Activated naive CD4-positive, alpha-beta T cell treated with anti-CD3 and anti-CD28 coated beads, Interleukin-2, amount 10 ng/mL, durations not matched to agents 7 days and 5 days (primary cell): ENCODE measurements at regions not wholly inside any gene's neighbourhood (a gene's known extent, or its start where the extent isn't known, plus 50 kb on each side); places are given as distances from the start of the nearest gene placed in this dataset.

Experiments
- CTCF ChIA-PET: fragments of 350-600 bp; sonication (Branson Sonifier 250); formaldehyde crosslinking; loops from one replicate; lab custom pipeline; 2021; ENCODE audit warnings: antibody characterized with exemption; lab: Charles Lee
- DNase-seq: peaks from one replicate; pipeline ENCODE4 v3.0.0-alpha.2; 2020
- H3K27ac Mint-ChIP-seq: one replicate; pipeline ENCODE4 v1.8.0; 2021; ENCODE audit warnings: mild to moderate bottlenecking, moderate library complexity, mixed read lengths
- H3K27me3 Mint-ChIP-seq: one replicate; pipeline ENCODE4 v1.8.0; 2021; ENCODE audit warnings: mild to moderate bottlenecking, mixed read lengths
- H3K36me3 Mint-ChIP-seq: one replicate; pipeline ENCODE4 v1.8.0; 2021; ENCODE audit warnings: mixed read lengths
- H3K4me1 Mint-ChIP-seq: one replicate; pipeline ENCODE4 v1.8.0; 2021; ENCODE audit warnings: mixed read lengths
- H3K4me3 Mint-ChIP-seq: one replicate; pipeline ENCODE4 v1.8.0; 2021; ENCODE audit warnings: mild to moderate bottlenecking, moderate library complexity, mixed read lengths
- H3K9me3 Mint-ChIP-seq: one replicate; pipeline ENCODE4 v1.8.0; 2021; ENCODE audit warnings: mixed read lengths

DNA sequence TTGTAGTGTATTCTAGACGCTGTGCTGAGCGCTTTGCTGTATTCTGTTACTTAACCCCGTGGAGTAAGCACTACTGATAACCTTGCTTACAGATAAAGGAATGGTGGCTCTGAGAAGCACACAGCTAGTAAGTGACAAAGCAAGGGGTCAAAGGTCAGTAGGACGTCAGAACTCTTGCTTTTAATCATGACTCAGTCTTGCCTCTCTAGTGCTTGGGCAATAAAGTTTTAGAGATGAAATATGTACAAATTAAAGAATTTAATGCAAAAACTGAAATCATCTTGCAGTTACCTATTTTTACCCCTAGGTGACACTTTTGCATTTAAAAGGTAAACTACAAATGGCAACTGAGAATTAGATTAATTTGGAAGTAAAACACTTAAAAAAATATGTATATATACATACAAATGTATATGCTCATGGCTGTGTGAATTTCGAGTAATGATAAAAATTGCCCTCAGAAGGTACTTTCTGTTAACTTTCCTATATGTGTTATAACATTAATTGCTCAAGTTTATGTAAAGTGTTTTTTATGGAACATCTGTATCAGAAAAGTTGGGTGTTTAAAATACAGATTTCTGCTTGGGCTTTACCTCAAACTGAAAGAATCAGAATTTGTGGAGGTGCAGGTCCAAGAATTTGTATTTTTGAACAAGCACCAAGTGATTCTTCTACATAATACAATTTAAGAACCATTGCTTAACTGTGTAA is 175.1 kb upstream of the DAB2 start:
- no peaks in the 10 kb centered on the region for H3K9me3 Mint-ChIP-seq
- CTCF ChIA-PET: interaction anchor here (1.4 kb wide), 1 partner anchor 21 kb away, joined by 3 read pairs; no protein-coding TSS in a partner anchor
- H3K27me3 Mint-ChIP-seq: peaks cover 15% of the 10 kb centered on the region
- DNase-seq: no peak
- no peak overlapping the region for H3K27ac Mint-ChIP-seq
- no peaks in the 10 kb centered on the region for H3K4me1 Mint-ChIP-seq
- no peaks in the 10 kb centered on the region for H3K36me3 Mint-ChIP-seq
- no peak overlapping the region for H3K4me3 Mint-ChIP-seq

DNA sequence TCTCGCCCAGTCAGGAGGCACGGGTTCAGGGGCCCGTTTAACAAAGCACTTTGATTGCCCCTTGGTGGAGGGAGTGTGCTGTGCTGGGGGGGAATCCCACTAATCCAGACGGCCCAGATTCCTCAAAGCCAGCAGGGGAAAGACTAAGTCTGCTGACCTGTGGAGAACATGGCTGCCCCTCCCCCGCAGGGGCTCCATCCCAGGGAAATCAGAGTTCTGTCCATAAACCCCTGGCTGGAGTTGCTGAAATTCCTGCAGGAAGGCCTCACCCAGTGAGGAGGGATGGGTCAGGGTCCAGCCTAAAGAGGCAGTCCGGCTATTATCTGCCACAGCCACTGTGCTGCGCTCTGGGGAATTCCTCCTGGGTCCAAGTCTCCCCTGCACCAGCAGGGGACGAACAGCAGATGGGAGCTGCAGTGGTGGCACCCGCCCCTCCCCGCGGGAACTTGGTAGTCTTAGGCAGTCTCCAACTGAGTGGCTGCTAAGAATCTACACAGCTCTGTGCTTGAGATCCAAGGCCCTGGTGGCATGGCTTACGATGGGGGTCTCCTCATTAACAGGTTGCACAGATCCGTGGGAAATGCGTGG is 174.0 kb upstream of the DAB2 start:
- CTCF ChIA-PET: interaction anchor here (1.4 kb wide), 1 partner anchor 19 kb away, joined by 3 read pairs; no protein-coding TSS in a partner anchor
- Mint-ChIP-seq H3K9me3 (no peaks in the 10 kb centered on the region), H3K36me3 (no peaks in the 10 kb centered on the region), H3K4me3 (no peak overlapping the region), H3K27me3 (peaks cover 15% of the 10 kb centered on the region), H3K4me1 (no peaks in the 10 kb centered on the region), H3K27ac (no peak overlapping the region)
- DNase-seq: no peak

- CTCF ChIA-PET: interaction anchor here (1.3 kb wide), 1 partner anchor 10 kb away, joined by 7 read pairs; no protein-coding TSS in a partner anchor
- H3K27me3 Mint-ChIP-seq: peaks cover 5% of the 10 kb centered on the region
- H3K9me3 Mint-ChIP-seq: no peaks in the 10 kb centered on the region
- no peak overlapping the region for H3K4me3 Mint-ChIP-seq
- DNase-seq: no peak
- H3K4me1 Mint-ChIP-seq: no peaks in the 10 kb centered on the region
- H3K27ac Mint-ChIP-seq: no peak overlapping the region
- no peaks in the 10 kb centered on the region for H3K36me3 Mint-ChIP-seq
Observed at GRCh38 chr5:39588179-39588578, 163.4 kb upstream of the DAB2 start.

GRCh38 chr5:39587675-39588074 is 162.9 kb upstream of the DAB2 start:
- no peaks in the 10 kb centered on the region for H3K4me1 Mint-ChIP-seq
- H3K27ac Mint-ChIP-seq: no peak overlapping the region
- H3K9me3 Mint-ChIP-seq: no peaks in the 10 kb centered on the region
- CTCF ChIA-PET: interaction anchor here (1.3 kb wide), 1 partner anchor 9 kb away, joined by 7 read pairs; no protein-coding TSS in a partner anchor
- DNase-seq: no peak
- H3K36me3 Mint-ChIP-seq: no peaks in the 10 kb centered on the region
- no peak overlapping the region for H3K4me3 Mint-ChIP-seq
- peaks cover 5% of the 10 kb centered on the region for H3K27me3 Mint-ChIP-seq

DNA sequence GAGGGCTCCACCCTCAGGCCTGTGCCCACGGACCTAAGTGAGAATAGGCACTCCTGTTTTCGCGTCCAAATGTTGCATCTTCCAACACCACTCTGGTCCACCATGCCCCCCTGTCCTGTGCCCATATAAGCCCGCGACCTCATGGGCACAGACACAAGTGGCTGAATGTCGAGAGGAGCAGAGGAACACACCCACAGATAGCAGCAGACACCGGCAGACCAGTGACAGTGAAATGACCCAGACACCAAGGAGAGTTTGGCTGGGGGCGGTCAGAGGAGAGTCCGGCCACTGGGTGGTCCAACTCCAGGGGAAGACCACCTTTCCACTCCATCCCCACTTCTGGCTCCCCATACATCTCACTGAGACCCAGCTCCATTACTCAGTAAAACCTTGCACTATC is 161.4 kb upstream of the DAB2 start:
- Mint-ChIP-seq H3K4me1 (peaks cover 2% of the 10 kb centered on the region), H3K9me3 (no peaks in the 10 kb centered on the region), H3K27ac (no peak overlapping the region), H3K27me3 (peaks cover 5% of the 10 kb centered on the region), H3K4me3 (no peak overlapping the region), H3K36me3 (no peaks in the 10 kb centered on the region)
- no peak for DNase-seq
- CTCF ChIA-PET: no interaction called here

- CTCF ChIA-PET: no interaction called here
- Mint-ChIP-seq H3K27me3 (peaks cover 5% of the 10 kb centered on the region), H3K4me1 (peaks cover 5% of the 10 kb centered on the region), H3K36me3 (no peaks in the 10 kb centered on the region), H3K4me3 (no peak overlapping the region), H3K27ac (no peak overlapping the region), H3K9me3 (no peaks in the 10 kb centered on the region)
- DNase-seq: no peak
Observed at GRCh38 chr5:39584927-39585326, 160.1 kb upstream of the DAB2 start.

GRCh38 chr5:39580702-39581453 is 156.1 kb upstream of the DAB2 start:
- Mint-ChIP-seq H3K9me3 (no peaks in the 10 kb centered on the region), H3K27ac (no peak overlapping the region), H3K36me3 (no peaks in the 10 kb centered on the region), H3K27me3 (no peaks in the 10 kb centered on the region), H3K4me3 (no peak overlapping the region), H3K4me1 (peaks cover 5% of the 10 kb centered on the region)
- CTCF ChIA-PET: interaction anchor here (0.6 to 1.4 kb wide), 4 partner anchors 9 to 133 kb away, joined by 4 to 5 read pairs (median 4); no protein-coding TSS in a partner anchor
- no peak for DNase-seq

GRCh38 chr5:39579750-39580149 is 155.0 kb upstream of the DAB2 start:
- Mint-ChIP-seq H3K9me3 (no peaks in the 10 kb centered on the region), H3K36me3 (no peaks in the 10 kb centered on the region), H3K4me1 (peaks cover 5% of the 10 kb centered on the region), H3K27ac (no peak overlapping the region), H3K4me3 (no peak overlapping the region), H3K27me3 (no peaks in the 10 kb centered on the region)
- CTCF ChIA-PET: interaction anchor here (0.8 to 2.6 kb wide), 5 partner anchors 9 to 276 kb away, joined by 3 to 9 read pairs (median 3); no protein-coding TSS in a partner anchor
- no peak for DNase-seq

- no peak overlapping the region for H3K27ac Mint-ChIP-seq
- peaks cover 5% of the 10 kb centered on the region for H3K4me1 Mint-ChIP-seq
- H3K4me3 Mint-ChIP-seq: no peak overlapping the region
- CTCF ChIA-PET: interaction anchor here (0.7 to 2.6 kb wide), 10 partner anchors 8 to 1608 kb away, joined by 3 to 9 read pairs (median 3); no protein-coding TSS in a partner anchor
- no peaks in the 10 kb centered on the region for H3K36me3 Mint-ChIP-seq
- no peaks in the 10 kb centered on the region for H3K9me3 Mint-ChIP-seq
- no peaks in the 10 kb centered on the region for H3K27me3 Mint-ChIP-seq
- DNase-seq: no peak
Observed at GRCh38 chr5:39578887-39579497, 154.2 kb upstream of the DAB2 start.

- H3K4me1 Mint-ChIP-seq: peaks cover 5% of the 10 kb centered on the region
- no peaks in the 10 kb centered on the region for H3K9me3 Mint-ChIP-seq
- no peak for DNase-seq
- H3K27me3 Mint-ChIP-seq: no peaks in the 10 kb centered on the region
- CTCF ChIA-PET: interaction anchor here (0.6 to 2.6 kb wide), 5 partner anchors 24 to 1384 kb away, joined by 3 to 9 read pairs (median 3); no protein-coding TSS in a partner anchor
- no peak overlapping the region for H3K4me3 Mint-ChIP-seq
- H3K27ac Mint-ChIP-seq: no peak overlapping the region
- H3K36me3 Mint-ChIP-seq: no peaks in the 10 kb centered on the region
Observed at GRCh38 chr5:39577529-39577928, 152.7 kb upstream of the DAB2 start.

- DNase-seq: no peak
- no peaks in the 10 kb centered on the region for H3K9me3 Mint-ChIP-seq
- CTCF ChIA-PET: interaction anchor here (0.6 to 4.5 kb wide), 6 partner anchors 8 to 353 kb away, joined by 3 to 26 read pairs (median 4); no protein-coding TSS in a partner anchor
Observed at GRCh38 chr5:39570403-39571027, 145.7 kb upstream of the DAB2 start.

GRCh38 chr5:39569857-39570256 is 145.1 kb upstream of the DAB2 start:
- Mint-ChIP-seq H3K27ac (no peak overlapping the region), H3K4me3 (no peak overlapping the region), H3K36me3 (no peaks in the 10 kb centered on the region), H3K9me3 (no peaks in the 10 kb centered on the region), H3K4me1 (no peaks in the 10 kb centered on the region), H3K27me3 (peaks cover 4% of the 10 kb centered on the region)
- CTCF ChIA-PET: interaction anchor here (2.2 to 4.5 kb wide), 2 partner anchors 194 to 352 kb away, joined by 8 to 26 read pairs; no protein-coding TSS in a partner anchor
- DNase-seq: no peak

More at GRCh38 chr5:39570403-39571027, 145.7 kb upstream of the DAB2 start:
- Mint-ChIP-seq H3K36me3 (no peaks in the 10 kb centered on the region), H3K27me3 (peaks cover 4% of the 10 kb centered on the region), H3K4me1 (no peaks in the 10 kb centered on the region), H3K4me3 (no peak overlapping the region), H3K27ac (no peak overlapping the region)

DNA sequence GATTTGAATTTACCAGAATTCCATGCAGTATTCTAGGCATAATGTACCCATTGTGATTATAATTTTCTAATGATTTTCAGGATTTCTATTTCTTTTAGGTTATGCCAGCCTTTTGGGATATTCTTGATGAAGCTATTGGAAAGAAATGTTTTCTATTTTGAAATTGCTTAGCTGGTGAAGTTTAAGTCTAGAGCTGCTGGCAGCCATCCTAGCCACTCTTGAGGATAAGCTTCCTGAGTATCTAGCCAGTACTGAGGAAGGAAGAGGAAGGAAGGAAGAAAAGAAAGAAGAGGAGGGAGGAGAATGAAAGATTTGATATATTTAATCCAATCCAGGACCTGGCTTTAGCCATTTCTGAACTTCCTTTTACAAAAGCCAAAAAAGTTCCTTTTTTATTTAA is 142.1 kb upstream of the DAB2 start:
- H3K36me3 Mint-ChIP-seq: no peaks in the 10 kb centered on the region
- no peaks in the 10 kb centered on the region for H3K4me1 Mint-ChIP-seq
- H3K27me3 Mint-ChIP-seq: peaks cover 4% of the 10 kb centered on the region
- H3K9me3 Mint-ChIP-seq: no peaks in the 10 kb centered on the region
- H3K4me3 Mint-ChIP-seq: no peak overlapping the region
- no peak for DNase-seq
- CTCF ChIA-PET: interaction anchor here (1.4 kb wide), 1 partner anchor 191 kb away, joined by 4 read pairs; no protein-coding TSS in a partner anchor
- H3K27ac Mint-ChIP-seq: no peak overlapping the region
